ENCODE measurements at regions not wholly inside any gene's neighbourhood (a gene's known extent, or its start where the extent isn't known, plus 50 kb on each side); places are given as distances from the start of the nearest gene placed in this dataset.
"Not testable (repeated sequence)": the region's sequence is repeated elsewhere in the genome, so short reads cannot be mapped to it uniquely, and the experiment has no call there.

GRCh38 chrX:793216-793770 is 162.7 kb downstream of the SHOX start:
- DNase-seq (ENCODE audit: low read depth) = no peak

- DNase-seq (ENCODE audit: low read depth) = no peak
Measured at GRCh38 chrX:791479-792034, 161.0 kb downstream of the SHOX start.

GRCh38 chrX:790783-791360 is 160.3 kb downstream of the SHOX start:
- no peak for DNase-seq (ENCODE audit: low read depth)

- DNase-seq (ENCODE audit: low read depth) = no peak
Measured at GRCh38 chrX:790041-790506, 159.5 kb downstream of the SHOX start.

GRCh38 chrX:789096-789495 is 158.5 kb downstream of the SHOX start:
- DNase-seq (ENCODE audit: low read depth) = no peak

- no peak for DNase-seq (ENCODE audit: low read depth)
Measured at GRCh38 chrX:786441-786881, 155.9 kb downstream of the SHOX start.

- no peak for DNase-seq (ENCODE audit: low read depth)
Measured at GRCh38 chrX:784829-785228, 154.2 kb downstream of the SHOX start.

GRCh38 chrX:781224-782204 is 150.9 kb downstream of the SHOX start:
- DNase-seq (ENCODE audit: low read depth) = no peak

GRCh38 chrX:776529-777230 is 146.1 kb downstream of the SHOX start:
- no peak for DNase-seq (ENCODE audit: low read depth)

GRCh38 chrX:776061-776460 is 145.5 kb downstream of the SHOX start:
- no peak for DNase-seq (ENCODE audit: low read depth)

- DNase-seq (ENCODE audit: low read depth) = no peak
Measured at GRCh38 chrX:774536-774935, 143.9 kb downstream of the SHOX start.

GRCh38 chrX:773292-774025 is 142.9 kb downstream of the SHOX start:
- DNase-seq (ENCODE audit: low read depth) = no peak

- DNase-seq (ENCODE audit: low read depth) = no peak
Measured at GRCh38 chrX:771536-771935, 140.9 kb downstream of the SHOX start.

GRCh38 chrX:769796-770195 is 139.2 kb downstream of the SHOX start:
- DNase-seq (ENCODE audit: low read depth) = no peak

GRCh38 chrX:768596-768995 is 138.0 kb downstream of the SHOX start:
- DNase-seq (ENCODE audit: low read depth) = no peak

- DNase-seq (ENCODE audit: low read depth) = no peak
Measured at GRCh38 chrX:758917-759316, 128.3 kb downstream of the SHOX start.

GRCh38 chrX:750812-751211 is 120.2 kb downstream of the SHOX start:
- no peak for DNase-seq (ENCODE audit: low read depth)

- DNase-seq (ENCODE audit: low read depth) = no peak
Measured at GRCh38 chrX:750263-750662, 119.7 kb downstream of the SHOX start.

GRCh38 chrX:747176-747575 is 116.6 kb downstream of the SHOX start:
- no peak for DNase-seq (ENCODE audit: low read depth)

GRCh38 chrX:739611-740010 is 109.0 kb downstream of the SHOX start:
- DNase-seq (ENCODE audit: low read depth) = no peak

GRCh38 chrX:737021-737420 is 106.4 kb downstream of the SHOX start:
- DNase-seq (ENCODE audit: low read depth) = not testable (repeated sequence)

Measured in stromal cell of bone marrow (primary cell).